Epithelial cell of proximal tubule (primary cell): ENCODE measurements at regions not wholly inside any gene's neighbourhood (a gene's known extent, or its start where the extent isn't known, plus 50 kb on each side); places are given as distances from the start of the nearest gene placed in this dataset.
"Not testable (repeated sequence)": the region's sequence is repeated elsewhere in the genome, so short reads cannot be mapped to it uniquely, and the experiment has no call there.

Experiments used
- DNase-seq: peaks from one replicate; pipeline ENCODE4 v3.0.0-alpha.2; 2011; ENCODE audit warnings: low read depth
- H3K4me3 ChIP-seq: 2 replicates; pipeline ENCODE4 v1.5.1; 2011; ENCODE audit warnings: low read depth, mild to moderate bottlenecking, low read length
- CTCF ChIP-seq: conservative IDR thresholded peaks from 2 replicates; pipeline ENCODE4 v1.5.1; 2012; ENCODE audit warnings: low read depth, mild to moderate bottlenecking, low read length

GRCh38 chr13:111589321-111589720 lies 268.9 kb downstream of the TEX29 start:
- no peak for DNase-seq
- H3K4me3 ChIP-seq = no peak overlapping the region
- TF ChIP-seq CTCF = no peak

GRCh38 chr13:111589992-111590391 lies 269.6 kb downstream of the TEX29 start:
- H3K4me3 ChIP-seq = no peak overlapping the region
- TF ChIP-seq CTCF = no peak
- no peak for DNase-seq

- H3K4me3 ChIP-seq = no peak overlapping the region
- no peak for DNase-seq
- TF ChIP-seq CTCF = no peak
Measured at GRCh38 chr13:111590796-111591195, 270.4 kb downstream of the TEX29 start.

GRCh38 chr13:111593490-111593889 lies 273.0 kb downstream of the TEX29 start:
- DNase-seq = not testable (repeated sequence)

GRCh38 chr13:111594606-111595005 lies 274.2 kb downstream of the TEX29 start:
- no peak for TF ChIP-seq CTCF
- H3K4me3 ChIP-seq = no peak overlapping the region
- no peak for DNase-seq

More at GRCh38 chr13:111593490-111593889, 273.0 kb downstream of the TEX29 start:
- not testable (repeated sequence) for H3K4me3 ChIP-seq

GRCh38 chr13:111595276-111595675 lies 274.8 kb downstream of the TEX29 start:
- no peak for TF ChIP-seq CTCF
- H3K4me3 ChIP-seq = no peak overlapping the region
- DNase-seq = no peak

GRCh38 chr13:111595791-111596190 lies 275.3 kb downstream of the TEX29 start:
- no peak for TF ChIP-seq CTCF
- no peak overlapping the region for H3K4me3 ChIP-seq
- no peak for DNase-seq

- no peak overlapping the region for H3K4me3 ChIP-seq
- DNase-seq = no peak
- TF ChIP-seq CTCF = no peak
Measured at GRCh38 chr13:111597191-111597611, 276.8 kb downstream of the TEX29 start.
